ENCODE measurements at regions not wholly inside any gene's neighbourhood (a gene's known extent, or its start where the extent isn't known, plus 50 kb on each side); places are given as distances from the start of the nearest gene placed in this dataset.

DNA sequence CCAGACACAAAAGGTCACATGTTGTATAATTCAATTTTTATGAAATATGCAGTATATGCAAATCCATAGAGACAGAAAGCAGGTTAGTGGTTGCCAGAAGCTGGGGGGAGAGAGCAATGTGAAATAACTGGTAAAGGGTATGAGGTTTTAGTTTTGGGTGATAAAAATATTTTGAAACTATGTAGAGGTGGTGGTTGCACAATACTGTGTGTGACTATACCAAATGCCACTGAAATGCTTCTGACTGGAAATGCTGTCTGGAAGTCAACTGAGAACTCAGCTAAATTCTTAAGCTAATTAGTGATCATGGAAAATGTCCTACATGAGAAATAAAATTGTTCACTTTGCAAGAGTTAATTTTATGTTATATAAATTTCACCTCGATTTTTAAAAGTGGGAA lies 65.3 kb upstream of the RXFP2 start:
- no peak for DNase-seq (ENCODE audit: low read depth in 4 of 4, low spot score in 2 of 4)

DNA sequence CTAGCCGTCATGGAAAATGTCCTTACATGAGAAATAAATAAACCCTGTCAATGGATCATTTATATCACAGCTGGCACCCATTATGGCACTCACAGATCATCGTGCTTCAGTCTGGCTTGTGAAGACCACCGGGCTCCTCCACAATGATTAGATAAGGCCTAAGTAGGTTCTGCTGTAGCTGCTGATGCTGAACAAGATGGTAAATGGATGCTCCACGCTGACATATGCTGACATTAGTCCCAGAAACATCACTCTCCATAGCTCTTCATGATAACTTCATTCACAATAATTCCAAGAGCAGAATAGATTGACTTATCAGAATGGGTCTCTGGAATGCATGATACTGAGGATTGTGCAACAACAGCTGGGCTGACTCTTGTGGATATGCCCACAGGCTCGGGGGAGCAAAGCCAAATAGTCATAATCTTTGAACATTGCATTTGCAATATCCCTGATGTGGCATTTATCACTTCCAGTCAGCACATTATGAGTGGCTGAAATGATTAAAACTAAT lies 63.8 kb upstream of the RXFP2 start:
- no peak for DNase-seq (ENCODE audit: low read depth in 4 of 4, low spot score in 2 of 4)

DNA sequence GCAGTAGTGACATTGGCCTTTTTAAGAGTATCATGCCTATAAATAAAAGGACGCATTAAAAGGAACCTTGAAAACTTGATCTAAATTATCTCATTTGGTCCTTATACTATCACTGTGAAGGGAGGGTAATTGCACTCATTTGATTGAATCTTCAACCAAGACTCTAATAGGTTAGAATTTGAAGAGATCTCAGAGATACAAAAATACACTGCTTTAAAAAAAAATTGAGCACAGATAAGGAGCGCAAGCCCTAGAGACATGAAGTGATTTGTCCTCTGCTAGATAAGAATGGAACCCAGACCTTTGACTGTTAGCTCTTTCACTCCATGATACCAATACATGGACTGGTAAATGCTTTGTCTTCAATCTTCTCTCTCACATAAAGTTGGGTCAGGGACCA lies 58.2 kb upstream of the RXFP2 start:
- no peak for DNase-seq (ENCODE audit: low read depth in 4 of 4, low spot score in 2 of 4)

DNA sequence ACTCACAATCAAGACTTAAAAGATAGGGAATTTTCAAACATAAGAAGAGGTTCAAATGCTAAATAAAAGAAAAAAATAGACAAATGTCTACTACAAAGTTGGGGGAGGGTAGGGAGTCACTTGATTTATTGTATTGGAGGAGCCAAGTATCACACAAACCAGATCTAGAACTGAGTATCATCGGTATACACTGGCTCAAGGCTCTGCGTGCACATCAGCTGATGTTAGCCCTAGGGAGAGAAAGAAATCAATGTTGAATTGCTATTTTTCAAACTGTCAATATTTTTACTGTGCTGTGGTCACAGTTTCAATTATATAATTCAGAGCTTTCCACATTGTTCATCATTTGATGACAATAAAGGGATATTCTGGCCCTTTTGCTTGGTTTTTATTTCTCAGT lies 54.9 kb upstream of the RXFP2 start:
- no peak for DNase-seq (ENCODE audit: low read depth in 4 of 4, low spot score in 2 of 4)

DNA sequence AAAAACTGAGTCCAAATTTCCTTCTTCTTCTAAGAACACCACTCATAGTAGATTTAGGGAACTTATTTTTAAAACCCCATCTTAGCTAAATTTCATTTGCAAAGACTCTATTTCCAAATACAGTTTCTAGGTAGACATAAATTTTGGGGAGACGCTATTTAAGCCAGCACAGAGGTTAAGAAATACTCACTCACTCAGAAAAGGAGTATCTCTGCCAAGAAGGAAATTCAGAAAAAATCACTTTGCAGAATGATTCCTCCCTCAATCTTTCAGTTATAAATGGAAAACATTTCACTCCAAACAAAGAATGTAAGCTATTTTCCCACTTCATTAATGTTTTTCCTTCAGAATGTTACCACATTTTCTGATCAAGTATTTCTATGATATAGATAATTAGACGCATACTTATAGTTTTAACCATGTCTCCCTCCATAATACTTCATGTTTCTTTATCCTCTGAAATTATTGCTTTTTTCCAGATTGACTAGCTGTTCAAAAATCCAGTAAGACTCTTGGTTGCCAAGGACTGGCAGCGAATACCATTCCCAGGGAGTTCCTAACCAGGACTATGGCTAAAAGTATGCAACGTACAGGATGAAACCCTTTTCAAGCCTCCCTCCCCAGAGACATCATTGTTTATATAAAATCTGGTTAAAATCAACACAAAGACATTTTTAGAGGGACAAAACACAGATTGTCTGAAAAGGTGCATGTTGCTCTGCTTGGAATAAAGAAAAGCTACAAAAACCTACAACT lies 52.5 kb upstream of the RXFP2 start:
- DNase-seq (ENCODE audit: low read depth in 4 of 4, low spot score in 2 of 4): no peak
